Neural cell (in vitro differentiated cells): ENCODE measurements at regions not wholly inside any gene's neighbourhood (a gene's known extent, or its start where the extent isn't known, plus 50 kb on each side); places are given as distances from the start of the nearest gene placed in this dataset.
"Not testable (repeated sequence)": the region's sequence is repeated elsewhere in the genome, so short reads cannot be mapped to it uniquely, and the experiment has no call there.

Experiments
- H2AFZ ChIP-seq: fragments of 200-600, 300-800 bp; sonication (generic), shearing (Covaris generic); 2 replicates; pipeline ENCODE4 v1.6.0; 2014; ENCODE audit warnings: low read depth, mild to moderate bottlenecking, antibody characterized with exemption, low read length, moderate library complexity
- H3F3A ChIP-seq: fragments of 200-600 bp; shearing (Covaris generic); 2 replicates; pipeline ENCODE4 v1.6.1; 2016; ENCODE audit warnings: mild to moderate bottlenecking, moderate library complexity, mixed read lengths, antibody characterized with exemption, low read length; ENCODE audit not compliant: insufficient read depth, poor library complexity, severe bottlenecking
- H3K27ac ChIP-seq: fragments of 200-600, 300-800 bp; sonication (generic), shearing (Covaris generic); 2 replicates; pipeline ENCODE4 v1.5.1; 2014; ENCODE audit warnings: mild to moderate bottlenecking, low read length, moderate library complexity
- H3K27me3 ChIP-seq: fragments of 300-800, 200-600 bp; sonication (generic), shearing (Covaris generic); 2 replicates; pipeline ENCODE4 v1.6.0; 2014; ENCODE audit warnings: mild to moderate bottlenecking, low read depth, low read length, moderate library complexity; ENCODE audit not compliant: insufficient read depth
- H3K36me3 ChIP-seq: fragments of 300-800, 200-600 bp; sonication (generic), shearing (Covaris generic); 2 replicates; pipeline ENCODE4 v1.5.1; 2014; ENCODE audit warnings: mild to moderate bottlenecking, antibody characterized with exemption, low read length, moderate library complexity; ENCODE audit not compliant: insufficient read depth
- H3K4me2 ChIP-seq: fragments of 300-800, 200-600 bp; sonication (generic), shearing (Covaris generic); 2 replicates; pipeline ENCODE4 v1.6.0; 2014; ENCODE audit warnings: mild to moderate bottlenecking, low read length
- H3K4me3 ChIP-seq: fragments of 300-800, 200-600 bp; sonication (generic), shearing (Covaris generic); 2 replicates; pipeline ENCODE4 v1.5.1; 2014; ENCODE audit warnings: mild to moderate bottlenecking, low read length, moderate library complexity
- H3K79me2 ChIP-seq: fragments of 200-600 bp; shearing (Covaris generic); replicated peaks from 2 replicates; pipeline ENCODE4 v1.6.0; 2014; ENCODE audit warnings: mild to moderate bottlenecking, low read length, moderate library complexity; ENCODE audit not compliant: insufficient read depth
- H3K9ac ChIP-seq: fragments of 300-800, 200-600 bp; sonication (generic), shearing (Covaris generic); 2 replicates; pipeline ENCODE4 v1.6.1; 2016; ENCODE audit warnings: mild to moderate bottlenecking, low read length, mixed read lengths
- H3K9me2 ChIP-seq: fragments of 200-600 bp; shearing (Covaris generic); 2 replicates; pipeline ENCODE4 v1.6.1; 2016; ENCODE audit warnings: mild to moderate bottlenecking, low read length, mixed read lengths; ENCODE audit not compliant: insufficient read depth
- H3K9me3 ChIP-seq: fragments of 200-600, 300-800 bp; sonication (generic), shearing (Covaris generic); 2 replicates; pipeline ENCODE4 v1.6.1; 2016; ENCODE audit warnings: mild to moderate bottlenecking, mixed run types, low read length, moderate library complexity, mixed read lengths
- H4K20me1 ChIP-seq: fragments of 200-600 bp; shearing (Covaris generic); 2 replicates; pipeline ENCODE4 v1.6.1; 2016; ENCODE audit warnings: mild to moderate bottlenecking, mixed run types; ENCODE audit not compliant: insufficient read depth
- CTCF ChIP-seq: fragments of 450-650 bp; IDR thresholded peaks from 2 replicates; pipeline ENCODE4 v1.5.1; 2014; ENCODE audit warnings: antibody characterized with exemption, mild to moderate bottlenecking, moderate library complexity; ENCODE audit not compliant: poor library complexity, severe bottlenecking
- EP300 ChIP-seq: fragments of 450-650 bp; conservative IDR thresholded peaks from 2 replicates; pipeline ENCODE4 v1.6.1; 2014; ENCODE audit warnings: antibody characterized with exemption, mild to moderate bottlenecking, moderate library complexity; ENCODE audit not compliant: poor library complexity, severe bottlenecking
- EZH2 ChIP-seq: fragments of 200-600, 300-800 bp; shearing (Covaris generic), sonication (generic); IDR thresholded peaks from 2 replicates; pipeline ENCODE4 v1.6.1; 2014; ENCODE audit warnings: antibody characterized with exemption, low read length, borderline replicate concordance, mild to moderate bottlenecking; ENCODE audit not compliant: insufficient read depth, poor library complexity, severe bottlenecking
- MXI1 ChIP-seq: fragments of 450-650 bp; conservative IDR thresholded peaks from 2 replicates; pipeline ENCODE4 v1.6.1; 2014; ENCODE audit warnings: antibody characterized with exemption, mild to moderate bottlenecking; ENCODE audit not compliant: poor library complexity, severe bottlenecking
- POLR2AphosphoS5 ChIP-seq: IDR thresholded peaks from 2 replicates; pipeline ENCODE4 v1.6.1; 2012
- RAD21 ChIP-seq: fragments of 450-650 bp; conservative IDR thresholded peaks from 2 replicates; pipeline ENCODE4 v1.6.1; 2014; ENCODE audit warnings: antibody characterized with exemption, mild to moderate bottlenecking, moderate library complexity
- REST ChIP-seq: IDR thresholded peaks from 2 replicates; pipeline ENCODE4 v1.6.1; 2012; ENCODE audit warnings: borderline replicate concordance
- SMC3 ChIP-seq: fragments of 450-650 bp; conservative IDR thresholded peaks from 2 replicates; pipeline ENCODE4 v1.6.1; 2014; ENCODE audit warnings: antibody characterized with exemption, mild to moderate bottlenecking, moderate library complexity; ENCODE audit not compliant: poor library complexity
- TAF1 ChIP-seq: IDR thresholded peaks from 2 replicates; pipeline ENCODE4 v1.6.1; 2012; ENCODE audit warnings: low read depth

- Histone ChIP-seq H4K20me1 (no peaks in the 10 kb centered on the region), H3F3A (no peaks in the 10 kb centered on the region), H2AFZ (no peak overlapping the region), H3K4me2 (no peak overlapping the region), H3K36me3 (no peaks in the 10 kb centered on the region), H3K9me2 (no peaks in the 10 kb centered on the region), H3K27me3 (no peaks in the 10 kb centered on the region), H3K27ac (no peak overlapping the region), H3K4me3 (no peak overlapping the region), H3K79me2 (no peaks in the 10 kb centered on the region), H3K9me3 (no peaks in the 10 kb centered on the region), H3K9ac (no peak overlapping the region)
- TF ChIP-seq REST: no peak
- no peak for TF ChIP-seq RAD21
- no peak for TF ChIP-seq TAF1
- no peak for TF ChIP-seq MXI1
- no peak for TF ChIP-seq CTCF
- no peak for TF ChIP-seq EZH2
- no peak for TF ChIP-seq EP300
- no peak for TF ChIP-seq SMC3
- TF ChIP-seq POLR2AphosphoS5: no peak
These were observed 96.1 kb upstream of the OLIG2 start for GRCh38 chr21:32929633-32930038.

- no peaks in the 10 kb centered on the region for H3K9me3 ChIP-seq
- no peaks in the 10 kb centered on the region for H3F3A ChIP-seq
- no peak overlapping the region for H3K4me3 ChIP-seq
- no peak for TF ChIP-seq MXI1
- no peak for TF ChIP-seq TAF1
- no peak for TF ChIP-seq EP300
- no peak for TF ChIP-seq REST
- TF ChIP-seq RAD21: no peak
- TF ChIP-seq CTCF: no peak
- no peak for TF ChIP-seq POLR2AphosphoS5
- no peak for TF ChIP-seq EZH2
- no peak for TF ChIP-seq SMC3
- no peaks in the 10 kb centered on the region for H3K27me3 ChIP-seq
- no peaks in the 10 kb centered on the region for H3K79me2 ChIP-seq
- H3K9me2 ChIP-seq: no peaks in the 10 kb centered on the region
- no peak overlapping the region for H3K4me2 ChIP-seq
- H3K27ac ChIP-seq: no peak overlapping the region
- H2AFZ ChIP-seq: no peak overlapping the region
- H3K9ac ChIP-seq: no peak overlapping the region
- no peaks in the 10 kb centered on the region for H4K20me1 ChIP-seq
- no peaks in the 10 kb centered on the region for H3K36me3 ChIP-seq
These were observed 95.1 kb upstream of the OLIG2 start for GRCh38 chr21:32930673-32931072.

GRCh38 chr21:32934068-32934467 lies 91.7 kb upstream of the OLIG2 start:
- H3K27me3 ChIP-seq, H3K4me3 ChIP-seq, H3K9ac ChIP-seq, H3K79me2 ChIP-seq, H3K9me2 ChIP-seq, H2AFZ ChIP-seq, H3K4me2 ChIP-seq, H3K36me3 ChIP-seq, H3F3A ChIP-seq, H3K27ac ChIP-seq, H4K20me1 ChIP-seq, H3K9me3 ChIP-seq: not testable (repeated sequence)
